ENCODE measurements at regions not wholly inside any gene's neighbourhood (a gene's known extent, or its start where the extent isn't known, plus 50 kb on each side); places are given as distances from the start of the nearest gene placed in this dataset.
"Not testable (repeated sequence)": the region's sequence is repeated elsewhere in the genome, so short reads cannot be mapped to it uniquely, and the experiment has no call there.

- DNase-seq, result no peak
Measured at GRCh38 chr18:77373730-77374445, 124.2 kb downstream of the GALR1 start.

GRCh38 chr18:77374446-77374805 is 124.8 kb downstream of the GALR1 start:
- DNase-seq, result no peak

GRCh38 chr18:77376043-77376732 is 126.5 kb downstream of the GALR1 start:
- no peak for DNase-seq

- DNase-seq, result no peak
Measured at GRCh38 chr18:77376733-77377094, 127.1 kb downstream of the GALR1 start.

GRCh38 chr18:77377813-77378212 is 128.2 kb downstream of the GALR1 start:
- no peak for DNase-seq

- DNase-seq, result no peak
Measured at GRCh38 chr18:77379976-77380509, 130.4 kb downstream of the GALR1 start.

GRCh38 chr18:77380695-77381094 is 131.0 kb downstream of the GALR1 start:
- DNase-seq, result no peak

- no peak for DNase-seq
Measured at GRCh38 chr18:77392321-77392720, 142.7 kb downstream of the GALR1 start.

- DNase-seq, result no peak
Measured at GRCh38 chr18:77393519-77393918, 143.9 kb downstream of the GALR1 start.

- no peak for DNase-seq
Measured at GRCh38 chr18:77395953-77396352, 146.3 kb downstream of the GALR1 start.

- DNase-seq, result no peak
Measured at GRCh38 chr18:77397056-77397455, 147.4 kb downstream of the GALR1 start.

GRCh38 chr18:77397617-77398016 is 148.0 kb downstream of the GALR1 start:
- DNase-seq, result no peak

- no peak for DNase-seq
Measured at GRCh38 chr18:77400561-77400960, 150.9 kb downstream of the GALR1 start.

GRCh38 chr18:77401173-77401572 is 151.5 kb downstream of the GALR1 start:
- no peak for DNase-seq

GRCh38 chr18:77403969-77404535 is 154.4 kb downstream of the GALR1 start:
- DNase-seq, result no peak

GRCh38 chr18:77405096-77405495 is 155.4 kb downstream of the GALR1 start:
- DNase-seq, result no peak

GRCh38 chr18:77407733-77408132 is 158.1 kb downstream of the GALR1 start:
- no peak for DNase-seq

GRCh38 chr18:77421546-77421945 is 171.9 kb downstream of the GALR1 start:
- not testable (repeated sequence) for DNase-seq

GRCh38 chr18:77422974-77423867 is 173.6 kb downstream of the GALR1 start:
- no peak for DNase-seq

- DNase-seq, result no peak
Measured at GRCh38 chr18:77433076-77433475, 183.4 kb downstream of the GALR1 start.

- DNase-seq, result no peak
Measured at GRCh38 chr18:77439888-77440287, 190.2 kb downstream of the GALR1 start.

GRCh38 chr18:77442393-77442792 is 192.7 kb downstream of the GALR1 start:
- no peak for DNase-seq

- no peak for DNase-seq
Measured at GRCh38 chr18:77444385-77444784, 194.7 kb downstream of the GALR1 start.
